ENCODE measurements at regions not wholly inside any gene's neighbourhood (a gene's known extent, or its start where the extent isn't known, plus 50 kb on each side); places are given as distances from the start of the nearest gene placed in this dataset.

GRCh38 chr12:42960087-42960527, 370.6 kb upstream of the PRICKLE1 start:
- Histone ChIP-seq H4K20me1 (ENCODE audit: insufficient read depth, poor library complexity, severe bottlenecking) (no peaks in the 10 kb centered on the region), H3K9me2 (replicated peaks; ENCODE audit: insufficient read depth) (no peaks in the 10 kb centered on the region), H3K9me3 (ENCODE audit: low read depth) (no peaks in the 10 kb centered on the region), H3K4me1 (ENCODE audit: insufficient read depth) (peaks cover 5% of the 10 kb centered on the region), H3K36me3 (replicated peaks; ENCODE audit: insufficient read depth, low read depth) (no peaks in the 10 kb centered on the region), H2AFZ (no peak overlapping the region), H3K4me3 (no peak overlapping the region), H3K27me3 (no peaks in the 10 kb centered on the region), H3K27ac (no peak overlapping the region), H3K4me2 (no peak overlapping the region), H3K79me2 (no peaks in the 10 kb centered on the region)
- DNase-seq (ENCODE audit: low spot score) = no peak
- TF ChIP-seq CTCF (IDR thresholded peaks at IDR 0.05; ENCODE audit: poor library complexity) (no peak), EZH2phosphoT487 (IDR thresholded peaks at IDR 0.05; ENCODE audit: low read depth, severe bottlenecking, unreplicated experiment) (no peak), EZH2 (IDR thresholded peaks at IDR 0.05; ENCODE audit: borderline replicate concordance) (no peak)
- 81% methylated on average over 4 of the region's 4 CpGs for WGBS (ENCODE audit: low lambda C conversion rate, missing lambda C conversion rate)

DNA sequence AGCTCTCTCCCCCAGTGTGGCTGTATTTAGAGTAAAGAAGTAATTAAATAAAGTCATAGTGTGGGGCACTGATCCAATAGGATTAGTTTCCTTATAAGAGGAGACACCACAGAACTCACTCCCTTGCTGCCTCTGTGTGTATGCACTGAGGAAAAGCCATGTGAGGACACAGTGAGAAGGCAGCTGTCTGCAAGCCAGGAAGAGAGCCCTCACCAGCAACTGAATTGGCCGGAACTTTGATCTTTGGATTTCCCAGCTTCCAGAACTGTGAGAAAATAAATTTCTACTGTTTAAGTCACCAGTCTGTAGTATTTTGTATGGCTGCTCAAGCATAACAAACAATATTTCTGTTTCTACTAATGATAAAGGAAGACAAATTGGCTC, 368.7 kb upstream of the PRICKLE1 start:
- no peak overlapping the region for H3K4me3 ChIP-seq
- TF ChIP-seq EZH2 (IDR thresholded peaks at IDR 0.05; ENCODE audit: borderline replicate concordance) (no peak), CTCF (IDR thresholded peaks at IDR 0.05; ENCODE audit: poor library complexity) (no peak), EZH2phosphoT487 (IDR thresholded peaks at IDR 0.05; ENCODE audit: low read depth, severe bottlenecking, unreplicated experiment) (no peak)
- H3K9me2 ChIP-seq (replicated peaks; ENCODE audit: insufficient read depth) = no peaks in the 10 kb centered on the region
- H3K36me3 ChIP-seq (replicated peaks; ENCODE audit: insufficient read depth, low read depth) = no peaks in the 10 kb centered on the region
- no peaks in the 10 kb centered on the region for H3K9me3 ChIP-seq (ENCODE audit: low read depth)
- no peak for DNase-seq (ENCODE audit: low spot score)
- H3K4me2 ChIP-seq = no peak overlapping the region
- no peak overlapping the region for H3K27ac ChIP-seq
- no peak overlapping the region for H2AFZ ChIP-seq
- no peaks in the 10 kb centered on the region for H3K79me2 ChIP-seq
- no peaks in the 10 kb centered on the region for H4K20me1 ChIP-seq (ENCODE audit: insufficient read depth, poor library complexity, severe bottlenecking)
- peaks cover 5% of the 10 kb centered on the region for H3K4me1 ChIP-seq (ENCODE audit: insufficient read depth)
- no peaks in the 10 kb centered on the region for H3K27me3 ChIP-seq
- 100% methylated on average over 1 of the region's 1 CpG for WGBS (ENCODE audit: low lambda C conversion rate, missing lambda C conversion rate)

DNA sequence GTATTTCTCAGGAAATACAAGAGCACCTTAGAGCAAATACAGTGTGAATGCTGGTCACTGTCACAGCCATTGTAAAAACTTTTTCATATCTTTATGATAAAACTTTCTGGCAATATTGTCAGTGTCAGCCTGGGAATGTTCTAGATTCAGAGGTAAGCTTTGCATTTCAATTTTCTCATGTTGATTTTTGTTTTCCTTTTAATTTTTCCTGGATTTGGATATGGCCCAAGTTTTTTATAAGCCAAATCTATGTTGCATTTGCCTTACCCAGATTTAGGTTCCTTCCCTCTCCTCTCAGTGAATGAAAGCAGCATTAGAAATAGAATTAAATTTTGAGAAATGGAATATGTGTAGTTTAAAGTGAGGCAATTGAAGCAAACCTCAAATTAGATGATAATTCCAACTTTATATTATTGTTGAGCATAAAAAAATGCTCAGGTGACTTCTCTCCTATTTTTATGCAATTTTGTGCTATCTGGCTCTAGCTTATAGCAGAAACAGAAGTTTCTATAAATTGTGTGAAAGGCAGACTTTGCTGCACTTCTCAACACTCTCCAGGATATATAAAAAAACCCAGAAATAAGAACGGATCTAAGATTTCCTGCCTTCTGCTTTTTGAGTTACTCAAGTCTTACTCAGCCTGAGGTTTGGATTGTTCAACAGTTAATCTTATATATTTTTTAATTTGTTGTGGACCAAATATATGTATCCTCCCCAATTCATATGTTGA, 368.2 kb upstream of the PRICKLE1 start:
- no peak overlapping the region for H3K4me2 ChIP-seq
- WGBS (ENCODE audit: low lambda C conversion rate, missing lambda C conversion rate) = 73% methylated on average over 1 of the region's 1 CpG
- no peak for DNase-seq (ENCODE audit: low spot score)
- no peaks in the 10 kb centered on the region for H3K27me3 ChIP-seq
- H3K9me2 ChIP-seq (replicated peaks; ENCODE audit: insufficient read depth) = no peaks in the 10 kb centered on the region
- H3K79me2 ChIP-seq = no peaks in the 10 kb centered on the region
- H2AFZ ChIP-seq = no peak overlapping the region
- H3K27ac ChIP-seq = no peak overlapping the region
- TF ChIP-seq CTCF (IDR thresholded peaks at IDR 0.05; ENCODE audit: poor library complexity) = no peak
- TF ChIP-seq EZH2 (IDR thresholded peaks at IDR 0.05; ENCODE audit: borderline replicate concordance) = no peak
- TF ChIP-seq EZH2phosphoT487 (IDR thresholded peaks at IDR 0.05; ENCODE audit: low read depth, severe bottlenecking, unreplicated experiment) = no peak
- H3K4me1 ChIP-seq (ENCODE audit: insufficient read depth) = peaks cover under 1% of the 10 kb centered on the region
- no peaks in the 10 kb centered on the region for H3K9me3 ChIP-seq (ENCODE audit: low read depth)
- H3K4me3 ChIP-seq = no peak overlapping the region
- no peaks in the 10 kb centered on the region for H4K20me1 ChIP-seq (ENCODE audit: insufficient read depth, poor library complexity, severe bottlenecking)
- H3K36me3 ChIP-seq (replicated peaks; ENCODE audit: insufficient read depth, low read depth) = no peaks in the 10 kb centered on the region
